ENCODE measurements at regions not wholly inside any gene's neighbourhood (a gene's known extent, or its start where the extent isn't known, plus 50 kb on each side); places are given as distances from the start of the nearest gene placed in this dataset.

- TF ChIP-seq, protein P1, sequence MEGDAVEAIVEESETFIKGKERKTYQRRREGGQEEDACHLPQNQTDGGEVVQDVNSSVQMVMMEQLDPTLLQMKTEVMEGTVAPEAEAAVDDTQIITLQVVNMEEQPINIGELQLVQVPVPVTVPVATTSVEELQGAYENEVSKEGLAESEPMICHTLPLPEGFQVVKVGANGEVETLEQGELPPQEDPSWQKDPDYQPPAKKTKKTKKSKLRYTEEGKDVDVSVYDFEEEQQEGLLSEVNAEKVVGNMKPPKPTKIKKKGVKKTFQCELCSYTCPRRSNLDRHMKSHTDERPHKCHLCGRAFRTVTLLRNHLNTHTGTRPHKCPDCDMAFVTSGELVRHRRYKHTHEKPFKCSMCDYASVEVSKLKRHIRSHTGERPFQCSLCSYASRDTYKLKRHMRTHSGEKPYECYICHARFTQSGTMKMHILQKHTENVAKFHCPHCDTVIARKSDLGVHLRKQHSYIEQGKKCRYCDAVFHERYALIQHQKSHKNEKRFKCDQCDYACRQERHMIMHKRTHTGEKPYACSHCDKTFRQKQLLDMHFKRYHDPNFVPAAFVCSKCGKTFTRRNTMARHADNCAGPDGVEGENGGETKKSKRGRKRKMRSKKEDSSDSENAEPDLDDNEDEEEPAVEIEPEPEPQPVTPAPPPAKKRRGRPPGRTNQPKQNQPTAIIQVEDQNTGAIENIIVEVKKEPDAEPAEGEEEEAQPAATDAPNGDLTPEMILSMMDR (IDR thresholded peaks at IDR 0.05), result no peak
- no peaks in the 10 kb centered on the region for H3K9me3 ChIP-seq
- ATAC-seq, result peak in 1 of 2 donors; percentile 57
- intact Hi-C loops (cut with DNase I), result no loop called here
- H3K4me1 ChIP-seq, result no peaks in the 10 kb centered on the region
- H3K36me3 ChIP-seq, result no peaks in the 10 kb centered on the region
- no peak for DNase-seq
- H3K4me3 ChIP-seq, result no peak overlapping the region
- no peaks in the 10 kb centered on the region for H3K27me3 ChIP-seq (ENCODE audit: low read depth)
- H3K27ac ChIP-seq, result no peak overlapping the region
These were observed 252.7 kb upstream of the SHH start for GRCh38 chr7:156064971-156065386.

GRCh38 chr7:156063241-156063810 lies 251.1 kb upstream of the SHH start:
- H3K9me3 ChIP-seq, result no peaks in the 10 kb centered on the region
- H3K27ac ChIP-seq, result no peak overlapping the region
- H3K27me3 ChIP-seq (ENCODE audit: low read depth), result no peaks in the 10 kb centered on the region
- DNase-seq (no peak), ATAC-seq (no peak)
- no peak overlapping the region for H3K4me3 ChIP-seq
- intact Hi-C loops (cut with DNase I), result no loop called here
- TF ChIP-seq, protein P1 (IDR thresholded peaks at IDR 0.05), result no peak
- no peaks in the 10 kb centered on the region for H3K4me1 ChIP-seq
- H3K36me3 ChIP-seq, result no peaks in the 10 kb centered on the region

GRCh38 chr7:156062286-156062685 lies 250.0 kb upstream of the SHH start:
- H3K27me3 ChIP-seq (ENCODE audit: low read depth), result no peaks in the 10 kb centered on the region
- no peaks in the 10 kb centered on the region for H3K36me3 ChIP-seq
- no peak for DNase-seq
- no peak overlapping the region for H3K4me3 ChIP-seq
- no peak overlapping the region for H3K27ac ChIP-seq
- no peaks in the 10 kb centered on the region for H3K9me3 ChIP-seq
- no peak for ATAC-seq
- intact Hi-C loops (cut with DNase I), result no loop called here
- TF ChIP-seq, protein P1 (IDR thresholded peaks at IDR 0.05), result no peak
- no peaks in the 10 kb centered on the region for H3K4me1 ChIP-seq

- no peak for ATAC-seq
- TF ChIP-seq, protein P1 (IDR thresholded peaks at IDR 0.05), result no peak
- H3K4me3 ChIP-seq, result no peak overlapping the region
- H3K36me3 ChIP-seq, result no peaks in the 10 kb centered on the region
- H3K27me3 ChIP-seq (ENCODE audit: low read depth), result no peaks in the 10 kb centered on the region
- no peak for DNase-seq
- H3K9me3 ChIP-seq, result no peaks in the 10 kb centered on the region
- no peaks in the 10 kb centered on the region for H3K4me1 ChIP-seq
- intact Hi-C loops (cut with DNase I), result no loop called here
- no peak overlapping the region for H3K27ac ChIP-seq
These were observed 249.5 kb upstream of the SHH start for GRCh38 chr7:156061689-156062255.

GRCh38 chr7:156060925-156061324 lies 248.7 kb upstream of the SHH start:
- no peak overlapping the region for H3K27ac ChIP-seq
- no peak for ATAC-seq
- intact Hi-C loops (cut with DNase I), result no loop called here

More at GRCh38 chr7:156060925-156061324, 248.7 kb upstream of the SHH start:
- H3K9me3 ChIP-seq, result no peaks in the 10 kb centered on the region
- no peaks in the 10 kb centered on the region for H3K4me1 ChIP-seq
- TF ChIP-seq, protein P1 (IDR thresholded peaks at IDR 0.05), result no peak
- DNase-seq, result no peak
- no peaks in the 10 kb centered on the region for H3K36me3 ChIP-seq
- no peaks in the 10 kb centered on the region for H3K27me3 ChIP-seq (ENCODE audit: low read depth)
- H3K4me3 ChIP-seq, result no peak overlapping the region

Measured in lower lobe of right lung (tissue), 2 donors.